ENCODE measurements at regions not wholly inside any gene's neighbourhood (a gene's known extent, or its start where the extent isn't known, plus 50 kb on each side); places are given as distances from the start of the nearest gene placed in this dataset.

- TF ChIP-seq, protein P1, sequence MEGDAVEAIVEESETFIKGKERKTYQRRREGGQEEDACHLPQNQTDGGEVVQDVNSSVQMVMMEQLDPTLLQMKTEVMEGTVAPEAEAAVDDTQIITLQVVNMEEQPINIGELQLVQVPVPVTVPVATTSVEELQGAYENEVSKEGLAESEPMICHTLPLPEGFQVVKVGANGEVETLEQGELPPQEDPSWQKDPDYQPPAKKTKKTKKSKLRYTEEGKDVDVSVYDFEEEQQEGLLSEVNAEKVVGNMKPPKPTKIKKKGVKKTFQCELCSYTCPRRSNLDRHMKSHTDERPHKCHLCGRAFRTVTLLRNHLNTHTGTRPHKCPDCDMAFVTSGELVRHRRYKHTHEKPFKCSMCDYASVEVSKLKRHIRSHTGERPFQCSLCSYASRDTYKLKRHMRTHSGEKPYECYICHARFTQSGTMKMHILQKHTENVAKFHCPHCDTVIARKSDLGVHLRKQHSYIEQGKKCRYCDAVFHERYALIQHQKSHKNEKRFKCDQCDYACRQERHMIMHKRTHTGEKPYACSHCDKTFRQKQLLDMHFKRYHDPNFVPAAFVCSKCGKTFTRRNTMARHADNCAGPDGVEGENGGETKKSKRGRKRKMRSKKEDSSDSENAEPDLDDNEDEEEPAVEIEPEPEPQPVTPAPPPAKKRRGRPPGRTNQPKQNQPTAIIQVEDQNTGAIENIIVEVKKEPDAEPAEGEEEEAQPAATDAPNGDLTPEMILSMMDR (conservative IDR thresholded peaks at IDR 0.05; ENCODE audit: low read depth, low read length), result no peak
- TF ChIP-seq EZH2 (IDR thresholded peaks at IDR 0.05; ENCODE audit: borderline replicate concordance, low read depth, low read length, poor library complexity, severe bottlenecking), result no peak
Observed at GRCh38 chr4:38610521-38610920, 53.5 kb upstream of the KLF3 start.

Measured in A673 (cell line).